Activated naive CD8-positive, alpha-beta T cell treated with anti-CD3 and anti-CD28 coated beads, Interleukin-2, amount 50 U/mL, for 24 hours (primary cell): ENCODE measurements at regions not wholly inside any gene's neighbourhood (a gene's known extent, or its start where the extent isn't known, plus 50 kb on each side); places are given as distances from the start of the nearest gene placed in this dataset.

Experiments
- ATAC-seq: fragments of 150-1000 bp; cut with Tn5 transposase; one replicate; pipeline ENCODE4 v1.10.0; 2021
- DNase-seq: peaks from one replicate; pipeline ENCODE4 v3.0.0; 2021
- H3K27ac Mint-ChIP-seq: one replicate; pipeline ENCODE4 v1.8.0; 2021; ENCODE audit warnings: mild to moderate bottlenecking, mixed read lengths
- H3K27me3 Mint-ChIP-seq: one replicate; pipeline ENCODE4 v1.8.0; 2021; ENCODE audit warnings: mixed read lengths
- H3K36me3 Mint-ChIP-seq: one replicate; pipeline ENCODE4 v1.8.0; 2021; ENCODE audit warnings: low read depth, mixed read lengths
- H3K4me1 Mint-ChIP-seq: one replicate; pipeline ENCODE4 v1.8.0; 2021; ENCODE audit warnings: mixed read lengths
- H3K4me3 Mint-ChIP-seq: one replicate; pipeline ENCODE4 v1.8.0; 2021; ENCODE audit warnings: mild to moderate bottlenecking, moderate library complexity, mixed read lengths
- H3K9me3 Mint-ChIP-seq: one replicate; pipeline ENCODE4 v1.8.0; 2021; ENCODE audit warnings: mixed read lengths

GRCh38 chr21:34192646-34193285, 119.4 kb downstream of the MRPS6 start:
- Mint-ChIP-seq H3K36me3 (peaks cover 5% of the 10 kb centered on the region), H3K27ac (peak overlapping the region; percentile 74), H3K4me1 (peaks cover 37% of the 10 kb centered on the region), H3K4me3 (no peak overlapping the region), H3K27me3 (no peaks in the 10 kb centered on the region), H3K9me3 (peaks cover 10% of the 10 kb centered on the region)
- ATAC-seq = peak; percentile 78
- no peak for DNase-seq

GRCh38 chr21:34195335-34195734, 122.0 kb downstream of the MRPS6 start:
- Mint-ChIP-seq H3K27me3 (no peaks in the 10 kb centered on the region), H3K4me3 (no peak overlapping the region), H3K4me1 (peaks cover 51% of the 10 kb centered on the region), H3K27ac (no peak overlapping the region), H3K9me3 (no peaks in the 10 kb centered on the region), H3K36me3 (peaks cover 5% of the 10 kb centered on the region)
- DNase-seq (no peak), ATAC-seq (no peak)

- ATAC-seq (no peak), DNase-seq (no peak)
- Mint-ChIP-seq H3K27me3 (no peaks in the 10 kb centered on the region), H3K4me1 (peaks cover 52% of the 10 kb centered on the region), H3K4me3 (no peak overlapping the region), H3K27ac (no peak overlapping the region), H3K36me3 (peaks cover 3% of the 10 kb centered on the region), H3K9me3 (no peaks in the 10 kb centered on the region)
Measured at GRCh38 chr21:34196996-34197395, 123.6 kb downstream of the MRPS6 start.

- DNase-seq = no peak
- Mint-ChIP-seq H3K36me3 (peaks cover 3% of the 10 kb centered on the region), H3K9me3 (no peaks in the 10 kb centered on the region), H3K27me3 (no peaks in the 10 kb centered on the region), H3K4me1 (peaks cover 52% of the 10 kb centered on the region), H3K27ac (no peak overlapping the region), H3K4me3 (no peak overlapping the region)
- no peak for ATAC-seq
Measured at GRCh38 chr21:34197561-34197960, 124.2 kb downstream of the MRPS6 start.

- Mint-ChIP-seq H3K36me3 (peaks cover 3% of the 10 kb centered on the region), H3K27ac (peak overlapping the region; percentile 87), H3K9me3 (no peaks in the 10 kb centered on the region), H3K27me3 (peaks cover 2% of the 10 kb centered on the region), H3K4me1 (peaks cover 51% of the 10 kb centered on the region), H3K4me3 (peak overlapping the region; percentile 45)
- ATAC-seq (peak; percentile 71), DNase-seq (peak; percentile 26)
Measured at GRCh38 chr21:34198231-34199120, 125.1 kb downstream of the MRPS6 start.

GRCh38 chr21:34199121-34199910, 125.9 kb downstream of the MRPS6 start:
- H3K4me1 Mint-ChIP-seq = peaks cover 51% of the 10 kb centered on the region
- ATAC-seq = no peak
- H3K4me3 Mint-ChIP-seq = peak overlapping the region; percentile 45
- H3K9me3 Mint-ChIP-seq = no peaks in the 10 kb centered on the region
- H3K36me3 Mint-ChIP-seq = no peaks in the 10 kb centered on the region
- H3K27ac Mint-ChIP-seq = peak overlapping the region; percentile 87
- peaks cover 2% of the 10 kb centered on the region for H3K27me3 Mint-ChIP-seq
- DNase-seq = no peak

GRCh38 chr21:34200288-34200905, 127.0 kb downstream of the MRPS6 start:
- Mint-ChIP-seq H3K27me3 (peaks cover 2% of the 10 kb centered on the region), H3K27ac (peak overlapping the region; percentile 21), H3K9me3 (no peaks in the 10 kb centered on the region), H3K4me1 (peaks cover 51% of the 10 kb centered on the region), H3K4me3 (no peak overlapping the region), H3K36me3 (no peaks in the 10 kb centered on the region)
- no peak for DNase-seq
- ATAC-seq = no peak

- Mint-ChIP-seq H3K9me3 (no peaks in the 10 kb centered on the region), H3K36me3 (no peaks in the 10 kb centered on the region), H3K4me3 (peak overlapping the region; percentile 61), H3K27ac (peak overlapping the region; percentile 67), H3K4me1 (peaks cover 54% of the 10 kb centered on the region), H3K27me3 (peaks cover 2% of the 10 kb centered on the region)
- DNase-seq (no peak), ATAC-seq (no peak)
Measured at GRCh38 chr21:34201001-34201400, 127.6 kb downstream of the MRPS6 start.

GRCh38 chr21:34201481-34201858, 128.1 kb downstream of the MRPS6 start:
- Mint-ChIP-seq H3K27ac (peak overlapping the region; percentile 67), H3K27me3 (peaks cover 2% of the 10 kb centered on the region), H3K9me3 (no peaks in the 10 kb centered on the region), H3K4me1 (peaks cover 58% of the 10 kb centered on the region), H3K4me3 (peak overlapping the region; percentile 61), H3K36me3 (no peaks in the 10 kb centered on the region)
- DNase-seq (no peak), ATAC-seq (peak; percentile 20)

- ATAC-seq (no peak), DNase-seq (no peak)
- Mint-ChIP-seq H3K27me3 (peaks cover 2% of the 10 kb centered on the region), H3K4me1 (peaks cover 56% of the 10 kb centered on the region), H3K4me3 (peak overlapping the region; percentile 61), H3K27ac (peak overlapping the region; percentile 67), H3K36me3 (no peaks in the 10 kb centered on the region), H3K9me3 (no peaks in the 10 kb centered on the region)
Measured at GRCh38 chr21:34202553-34203372, 129.4 kb downstream of the MRPS6 start.

GRCh38 chr21:34203851-34204420, 130.6 kb downstream of the MRPS6 start:
- no peak for DNase-seq
- peaks cover 45% of the 10 kb centered on the region for H3K4me1 Mint-ChIP-seq
- H3K27ac Mint-ChIP-seq = no peak overlapping the region
- H3K27me3 Mint-ChIP-seq = peaks cover 2% of the 10 kb centered on the region
- H3K9me3 Mint-ChIP-seq = peaks cover 1% of the 10 kb centered on the region
- H3K36me3 Mint-ChIP-seq = no peaks in the 10 kb centered on the region
- ATAC-seq = no peak
- H3K4me3 Mint-ChIP-seq = no peak overlapping the region

- Mint-ChIP-seq H3K27me3 (peaks cover 2% of the 10 kb centered on the region), H3K27ac (no peak overlapping the region), H3K4me3 (no peak overlapping the region), H3K9me3 (peaks cover 10% of the 10 kb centered on the region), H3K4me1 (peaks cover 37% of the 10 kb centered on the region), H3K36me3 (no peaks in the 10 kb centered on the region)
- no peak for ATAC-seq
- no peak for DNase-seq
Measured at GRCh38 chr21:34204481-34205439, 131.4 kb downstream of the MRPS6 start.
